Dedifferentiated amniotic fluid mesenchymal stem cell (primary cell): ENCODE measurements at regions not wholly inside any gene's neighbourhood (a gene's known extent, or its start where the extent isn't known, plus 50 kb on each side); places are given as distances from the start of the nearest gene placed in this dataset.

Experiments
- DNase-seq: peaks from one replicate; pipeline ENCODE4 v3.0.0-alpha.2; 2016; ENCODE audit errors: extremely low spot score

GRCh38 chr5:135235551-135236227 lies 163.3 kb downstream of the MACROH2A1 start:
- DNase-seq: no peak

- no peak for DNase-seq
Observed at GRCh38 chr5:135234666-135235401, 164.2 kb downstream of the MACROH2A1 start.

GRCh38 chr5:135234242-135234641 lies 164.8 kb downstream of the MACROH2A1 start:
- no peak for DNase-seq

GRCh38 chr5:135233477-135233876 lies 165.6 kb downstream of the MACROH2A1 start:
- DNase-seq: no peak

- DNase-seq: no peak
Observed at GRCh38 chr5:135232958-135233357, 166.1 kb downstream of the MACROH2A1 start.

GRCh38 chr5:135231289-135231688 lies 167.7 kb downstream of the MACROH2A1 start:
- no peak for DNase-seq

- no peak for DNase-seq
Observed at GRCh38 chr5:135230251-135230925, 168.6 kb downstream of the MACROH2A1 start.

- no peak for DNase-seq
Observed at GRCh38 chr5:135229679-135230132, 169.3 kb downstream of the MACROH2A1 start.

GRCh38 chr5:135229122-135229521 lies 169.9 kb downstream of the MACROH2A1 start:
- DNase-seq: no peak

- no peak for DNase-seq
Observed at GRCh38 chr5:135228222-135228621, 170.8 kb downstream of the MACROH2A1 start.

- DNase-seq: no peak
Observed at GRCh38 chr5:135227064-135228022, 171.7 kb downstream of the MACROH2A1 start.

- DNase-seq: no peak
Observed at GRCh38 chr5:135225856-135226560, 173.0 kb downstream of the MACROH2A1 start.

GRCh38 chr5:135223891-135224625 lies 175.0 kb downstream of the MACROH2A1 start:
- DNase-seq: no peak

GRCh38 chr5:135223404-135223803 lies 175.6 kb downstream of the MACROH2A1 start:
- DNase-seq: no peak

GRCh38 chr5:135222771-135223170 lies 176.3 kb downstream of the MACROH2A1 start:
- no peak for DNase-seq

GRCh38 chr5:135222171-135222681 lies 176.8 kb downstream of the MACROH2A1 start:
- no peak for DNase-seq

- DNase-seq: no peak
Observed at GRCh38 chr5:135221696-135222095, 177.3 kb downstream of the MACROH2A1 start.

- DNase-seq: no peak
Observed at GRCh38 chr5:135221187-135221473, 177.9 kb downstream of the MACROH2A1 start.

- DNase-seq: no peak
Observed at GRCh38 chr5:135220394-135221186, 178.4 kb downstream of the MACROH2A1 start.
